GM21515 (cell line): ENCODE measurements at regions not wholly inside any gene's neighbourhood (a gene's known extent, or its start where the extent isn't known, plus 50 kb on each side); places are given as distances from the start of the nearest gene placed in this dataset.
A peak's percentile ranks its signal among the peaks of the same experiment; 100 is the strongest.
"Not testable (repeated sequence)": the region's sequence is repeated elsewhere in the genome, so short reads cannot be mapped to it uniquely, and the experiment has no call there.

Experiments
- ATAC-seq: cut with Tn5 transposase; IDR thresholded peaks from one replicate; pipeline ENCODE4 v1.9.1; 2021; ENCODE audit not compliant: unreplicated experiment

DNA sequence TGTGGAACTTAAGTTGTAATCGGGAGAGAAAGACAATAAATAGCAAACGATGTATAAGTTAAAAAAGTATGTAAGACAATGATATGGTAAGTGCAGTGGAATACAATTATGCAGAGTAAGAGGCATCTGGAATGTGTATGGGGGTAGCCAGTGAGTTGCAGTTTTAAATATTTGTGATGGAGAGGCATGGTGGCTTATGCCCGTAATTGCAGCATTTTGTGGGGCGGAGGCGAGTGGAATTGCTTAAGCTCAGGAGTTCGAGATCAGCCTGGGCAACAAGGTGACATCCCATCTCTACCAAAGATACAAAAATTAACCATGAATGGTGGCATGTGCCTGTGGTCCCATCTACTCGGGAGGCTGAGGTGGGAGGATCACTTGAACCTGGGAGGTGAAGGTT is 52.5 kb upstream of the WDFY3 start:
- no peak for ATAC-seq

DNA sequence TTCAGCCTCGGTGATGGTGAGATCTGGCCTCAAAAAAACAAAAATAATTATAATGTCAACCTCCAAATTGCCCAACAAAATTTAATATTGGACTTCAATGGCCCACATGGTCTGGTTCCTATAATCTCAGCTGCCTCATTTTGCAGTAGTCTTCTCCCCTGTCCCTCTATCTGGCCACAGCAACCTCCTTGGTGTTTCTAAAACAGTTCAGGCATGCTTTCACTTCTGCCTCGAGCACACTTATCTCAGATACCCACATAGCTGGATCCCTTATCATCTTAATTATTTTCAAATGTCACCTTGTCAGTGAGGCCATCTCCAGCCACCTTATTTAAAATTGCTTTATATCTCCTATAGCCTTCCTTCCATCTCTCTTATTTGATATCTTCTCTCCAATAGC is 52.9 kb upstream of the WDFY3 start:
- ATAC-seq, result no peak

DNA sequence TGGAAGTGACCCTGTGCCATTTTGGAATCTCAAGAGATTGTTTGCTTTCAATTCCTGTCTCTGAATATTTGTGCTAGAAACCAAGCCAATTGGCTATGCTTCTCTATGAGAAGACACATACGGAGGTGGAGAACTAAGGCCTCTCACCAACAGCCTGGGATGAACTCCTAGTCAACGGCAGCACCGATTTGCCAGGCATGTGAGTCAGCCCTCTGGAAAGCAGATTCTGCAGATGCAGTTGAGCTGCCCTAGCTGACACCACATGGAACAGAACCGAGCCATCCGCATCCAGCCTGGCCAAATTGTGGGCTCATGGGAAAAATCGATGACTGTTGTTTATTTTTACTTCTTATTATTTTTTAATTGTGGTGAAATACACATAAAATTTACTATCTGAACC is 58.2 kb upstream of the WDFY3 start:
- ATAC-seq, result no peak

DNA sequence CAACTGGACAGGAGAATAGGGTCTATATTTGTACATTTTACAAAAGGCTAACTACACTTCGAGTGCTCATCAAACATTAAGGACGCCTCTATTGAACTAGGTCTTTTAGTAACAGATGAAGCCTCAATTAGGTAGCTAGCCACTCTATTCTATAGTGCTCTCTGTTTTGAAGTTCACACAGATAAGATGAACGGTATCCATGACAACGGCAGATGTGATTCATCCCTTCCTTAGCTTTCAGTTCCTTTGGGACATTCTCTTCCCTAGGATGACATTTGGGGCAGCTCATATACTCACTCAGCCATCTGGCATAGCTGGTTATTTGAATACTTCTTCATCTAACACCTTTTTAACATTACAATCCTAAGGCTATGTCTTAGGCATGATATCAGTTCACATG is 62.4 kb upstream of the WDFY3 start:
- ATAC-seq, result no peak

DNA sequence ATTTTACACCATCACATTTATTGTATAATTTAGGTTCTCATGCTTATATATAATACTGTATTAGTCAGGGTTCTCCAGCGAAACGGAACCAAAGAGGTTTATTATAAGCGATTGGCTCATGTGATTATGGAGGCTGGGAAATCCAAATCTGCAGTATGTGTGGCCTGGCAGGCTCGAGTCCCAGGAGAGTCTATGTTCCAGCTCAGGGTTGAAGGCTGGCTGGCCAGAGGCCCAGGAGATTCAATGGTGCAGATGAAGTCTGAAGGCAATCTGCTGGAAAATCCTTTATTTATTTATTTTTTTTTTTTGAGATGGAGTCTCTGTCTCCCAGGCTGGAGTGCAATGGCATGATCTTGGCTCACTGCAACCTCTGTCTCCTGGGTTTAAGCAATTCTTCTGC is 63.0 kb upstream of the WDFY3 start:
- no peak for ATAC-seq

DNA sequence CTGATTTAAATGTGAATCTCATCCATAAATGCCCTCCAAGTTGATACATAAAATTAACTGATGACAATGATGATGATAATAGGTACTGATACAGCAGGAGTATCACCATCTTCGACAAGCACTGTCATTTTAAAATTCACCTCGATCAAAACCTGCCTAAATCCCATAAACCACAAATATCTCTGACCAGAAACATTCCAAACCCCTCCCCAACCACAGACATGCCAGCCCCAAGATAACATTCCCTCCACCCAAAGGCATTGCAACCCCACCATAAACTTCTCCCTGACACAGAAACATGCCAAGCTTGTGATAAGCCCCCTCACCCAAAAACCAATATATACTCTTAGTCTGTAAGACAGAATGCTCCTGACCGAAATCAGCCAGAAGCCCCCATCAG is 63.7 kb upstream of the WDFY3 start:
- no peak for ATAC-seq

DNA sequence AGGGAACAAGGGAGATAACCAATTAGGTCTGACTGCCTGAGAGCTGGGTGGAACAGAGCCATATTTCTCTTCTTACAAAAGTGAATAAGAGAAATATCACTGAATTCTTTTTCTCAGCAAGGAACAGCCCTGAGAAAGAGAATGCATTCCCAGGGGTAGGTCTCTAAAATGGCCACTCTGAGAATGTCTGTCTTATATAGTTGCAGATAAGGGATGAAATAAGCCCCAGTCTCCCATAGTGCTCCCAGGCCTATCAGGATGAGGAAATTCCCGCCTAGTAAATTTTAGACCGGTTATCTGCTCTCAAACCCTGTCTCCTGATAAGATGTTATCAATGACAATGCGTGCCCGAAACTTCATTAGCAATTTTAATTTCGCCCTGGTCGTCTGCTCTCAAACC is 67.3 kb upstream of the WDFY3 start:
- ATAC-seq, result not testable (repeated sequence)

DNA sequence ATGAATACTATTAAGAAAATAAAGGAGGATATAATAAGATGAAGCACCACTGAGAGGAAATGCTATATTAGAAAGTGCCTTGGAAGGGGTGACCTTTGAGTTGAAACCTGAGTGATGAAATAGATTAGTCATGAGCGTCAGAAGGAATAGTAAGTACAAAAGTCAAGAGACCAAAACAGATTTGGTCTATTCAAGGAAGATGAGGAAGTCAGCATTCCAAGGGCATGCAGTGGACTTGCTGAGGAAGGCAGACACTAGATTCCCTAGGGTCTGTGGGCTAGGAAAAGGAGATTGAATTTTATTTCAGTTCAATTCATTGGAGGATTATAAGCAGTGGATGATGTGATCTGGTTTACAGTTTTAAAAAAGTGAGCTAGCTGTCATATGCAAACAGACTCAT is 73.0 kb upstream of the WDFY3 start:
- no peak for ATAC-seq

DNA sequence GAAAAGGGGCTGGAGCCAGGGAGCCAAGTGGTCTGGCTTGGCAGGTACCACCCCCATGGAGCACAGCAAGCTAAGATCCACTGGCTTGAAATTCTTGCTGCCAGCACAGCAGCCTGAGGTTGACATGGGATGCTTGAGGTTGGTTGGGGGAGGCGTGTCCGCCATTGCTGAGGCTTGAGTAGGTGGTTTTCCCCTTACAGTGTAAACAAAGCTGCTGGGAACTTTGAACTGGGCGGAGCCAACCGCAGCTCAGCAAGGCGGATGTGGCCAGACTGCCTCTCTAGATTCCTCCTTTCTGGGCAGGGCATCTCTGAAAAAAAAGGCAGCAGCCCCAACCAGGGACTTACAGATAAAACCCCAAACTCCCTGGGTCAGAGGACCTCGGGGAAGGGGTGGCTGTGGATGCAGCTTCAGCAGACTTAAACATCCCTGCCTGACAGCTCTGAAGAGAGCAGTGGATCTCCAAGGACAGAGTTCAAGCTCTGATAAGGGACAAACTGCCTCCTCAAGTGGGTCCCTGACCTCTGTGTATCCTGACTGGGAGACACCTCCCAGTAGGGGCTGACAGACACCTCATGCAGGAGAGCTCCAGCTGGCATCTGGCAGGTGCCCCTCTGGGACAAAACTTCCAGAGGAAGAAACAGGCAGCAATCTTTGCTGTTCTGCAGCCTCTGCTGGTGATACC is 77.5 kb upstream of the WDFY3 start:
- ATAC-seq, result not testable (repeated sequence)

DNA sequence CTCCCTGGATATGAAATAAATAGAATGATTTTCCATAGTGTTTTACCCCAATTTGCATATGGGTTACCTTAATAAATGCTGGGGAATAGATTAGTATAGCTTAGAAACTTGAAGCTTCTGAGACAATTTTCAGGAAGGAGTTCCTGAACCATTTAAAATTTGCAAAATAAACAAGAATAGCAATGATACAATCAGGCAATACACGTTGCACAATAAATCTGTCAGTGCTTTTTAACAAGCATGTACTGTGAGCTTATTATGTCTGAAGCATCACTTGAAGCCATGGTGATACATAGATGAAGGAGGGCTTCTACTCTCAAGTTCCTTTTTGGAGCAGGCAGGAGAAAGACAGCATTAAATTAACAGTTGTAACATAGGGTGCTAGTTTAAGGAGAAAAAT is 84.2 kb upstream of the WDFY3 start:
- ATAC-seq, result no peak

DNA sequence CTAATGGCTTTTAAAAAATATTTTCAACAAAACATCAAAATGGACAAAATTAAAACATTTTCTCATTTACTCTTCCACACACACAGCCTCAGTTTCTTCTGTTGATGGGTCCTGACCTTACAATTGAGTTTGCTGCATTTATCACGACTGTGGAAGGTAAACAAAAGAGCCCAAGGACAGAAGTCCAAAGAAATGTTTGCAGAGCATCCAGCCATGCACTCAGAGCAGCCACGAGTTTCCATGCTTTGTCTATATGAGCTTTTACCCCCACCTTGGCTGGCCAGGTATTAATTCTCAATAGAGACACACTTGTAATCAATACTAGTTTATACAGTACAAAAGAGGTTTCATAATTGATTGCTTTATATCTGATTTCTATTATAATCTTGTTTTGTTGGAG is 85.0 kb upstream of the WDFY3 start:
- ATAC-seq, result no peak

DNA sequence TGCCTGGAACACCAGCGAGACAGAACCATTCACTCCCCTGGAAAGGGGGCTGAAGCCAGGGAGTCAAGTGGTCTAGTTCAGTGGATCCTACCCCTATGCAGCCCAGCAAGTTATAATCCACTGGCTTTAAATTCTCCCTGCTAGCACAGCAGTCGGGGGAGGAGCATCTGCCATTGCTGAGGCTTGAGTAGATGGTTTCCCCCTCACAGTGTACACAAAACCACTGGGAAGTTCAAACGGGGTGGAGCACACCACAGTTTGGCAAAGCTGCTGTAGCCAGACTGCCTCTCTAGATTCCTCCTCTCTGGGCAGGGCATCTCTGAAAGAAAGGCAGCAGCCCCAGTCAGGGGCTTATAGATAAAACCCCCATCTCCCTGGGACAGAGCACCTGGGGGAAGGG is 88.4 kb upstream of the WDFY3 start:
- ATAC-seq, result not testable (repeated sequence)

DNA sequence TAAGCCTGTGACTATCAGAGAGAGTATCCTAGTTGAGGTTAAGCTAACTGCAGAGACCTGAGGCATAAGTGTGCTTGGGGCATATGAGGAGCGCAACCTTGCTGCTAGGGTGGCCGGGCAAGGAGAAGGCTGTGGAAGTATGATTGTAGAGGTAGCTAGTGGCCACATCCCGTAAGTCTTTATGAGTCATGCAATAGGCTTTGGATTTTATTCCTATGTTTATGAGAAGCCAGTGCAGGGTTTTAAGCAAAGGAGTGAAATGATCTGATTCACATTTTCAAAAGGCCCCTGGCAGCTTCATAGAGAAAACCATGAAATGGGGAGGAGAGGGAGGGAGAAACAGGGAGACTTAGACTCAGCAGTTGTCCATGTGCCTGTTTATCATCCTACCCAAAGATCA is 92.1 kb upstream of the WDFY3 start:
- no peak for ATAC-seq

DNA sequence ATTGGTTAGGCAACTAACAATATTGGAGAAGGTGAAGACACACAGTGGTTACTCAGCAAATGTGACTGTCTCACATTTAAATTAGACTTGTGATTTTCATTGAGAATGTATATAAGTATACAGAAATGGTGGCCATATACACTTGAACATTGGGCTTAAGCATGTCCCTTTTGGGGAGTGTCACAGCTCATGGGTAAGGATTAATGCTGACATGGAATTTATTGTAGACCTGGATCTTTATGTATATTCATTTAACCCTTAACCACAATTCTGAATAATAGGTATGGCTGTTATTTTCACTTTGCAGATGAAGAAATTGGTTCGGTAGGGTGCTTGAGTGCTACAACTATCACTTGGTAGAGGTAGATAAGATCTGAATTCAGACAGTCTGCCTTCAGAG is 95.5 kb upstream of the WDFY3 start:
- ATAC-seq, result no peak

DNA sequence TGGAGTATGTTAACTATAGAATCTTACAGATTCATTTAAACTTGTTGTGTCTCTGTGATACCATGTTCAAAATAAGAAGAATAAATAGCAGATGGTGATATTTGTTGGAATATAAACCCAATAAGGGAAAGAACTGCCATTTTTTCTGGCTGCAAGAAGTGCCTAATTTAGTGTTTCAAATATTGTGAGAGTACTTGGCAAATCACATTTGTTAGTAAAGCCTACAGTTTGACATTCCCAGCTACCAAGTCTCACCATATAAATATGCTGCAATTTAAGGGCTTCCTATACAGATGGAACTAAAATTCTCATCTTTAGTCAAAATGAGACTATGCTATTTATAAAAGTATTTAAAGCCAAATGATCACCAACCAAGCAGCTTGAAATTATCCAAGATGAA is 96.0 kb upstream of the WDFY3 start:
- ATAC-seq, result no peak

DNA sequence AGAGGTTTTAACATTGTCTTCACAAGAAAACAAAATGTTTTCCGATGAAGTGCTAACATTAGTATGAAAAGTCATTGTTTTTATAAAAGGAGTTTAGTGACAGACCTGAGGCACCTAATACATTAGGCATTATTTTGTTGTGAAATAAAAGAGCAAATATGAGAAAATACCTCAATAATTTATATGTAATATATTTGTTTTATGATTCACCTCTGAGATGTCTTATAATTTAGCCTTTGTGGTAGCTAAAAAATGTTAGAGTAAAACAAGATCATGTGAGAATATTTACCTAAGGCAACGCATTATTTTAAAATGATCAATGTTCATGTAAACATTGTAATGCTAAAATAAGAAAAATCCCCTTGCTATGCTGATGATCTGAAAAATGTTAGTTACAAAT is 100.9 kb upstream of the WDFY3 start:
- no peak for ATAC-seq

DNA sequence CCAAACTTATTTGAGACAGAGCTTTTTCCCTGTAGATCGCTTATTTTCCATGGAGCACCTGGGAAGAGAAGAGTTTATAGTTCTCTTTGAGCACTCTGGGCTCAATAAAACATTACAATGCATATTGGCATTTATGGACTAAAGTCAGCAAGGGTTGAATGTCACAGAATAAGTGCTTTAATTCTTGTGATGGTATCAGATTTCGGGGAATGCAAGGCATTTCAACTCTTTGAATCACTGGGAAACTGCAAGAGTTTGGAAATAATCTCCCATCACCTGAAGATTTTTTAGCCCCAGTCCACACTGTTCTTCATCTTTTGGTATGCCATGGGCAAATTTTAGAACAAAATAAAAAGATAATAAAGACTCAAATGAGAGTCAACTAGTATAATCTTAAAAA is 111.5 kb upstream of the WDFY3 start:
- ATAC-seq, result no peak

DNA sequence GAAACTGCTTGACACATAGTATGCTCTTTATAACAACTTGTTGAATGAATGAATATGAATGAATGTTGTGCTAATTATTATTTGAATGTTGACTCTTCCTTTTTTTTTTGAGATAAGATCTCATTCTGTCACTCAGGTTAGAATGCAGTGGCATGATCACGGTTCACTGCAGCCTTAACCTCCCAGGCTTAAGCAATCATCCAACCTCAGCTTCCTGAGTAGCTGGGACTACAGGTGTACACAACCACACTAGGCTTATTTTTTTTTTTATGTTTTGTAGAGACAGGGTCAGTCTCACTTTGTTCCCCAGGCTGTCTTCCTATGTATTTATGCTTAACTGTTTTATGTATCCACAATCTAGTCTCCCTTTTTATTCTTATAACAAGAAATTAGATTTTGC is 114.7 kb upstream of the WDFY3 start:
- ATAC-seq, result no peak

DNA sequence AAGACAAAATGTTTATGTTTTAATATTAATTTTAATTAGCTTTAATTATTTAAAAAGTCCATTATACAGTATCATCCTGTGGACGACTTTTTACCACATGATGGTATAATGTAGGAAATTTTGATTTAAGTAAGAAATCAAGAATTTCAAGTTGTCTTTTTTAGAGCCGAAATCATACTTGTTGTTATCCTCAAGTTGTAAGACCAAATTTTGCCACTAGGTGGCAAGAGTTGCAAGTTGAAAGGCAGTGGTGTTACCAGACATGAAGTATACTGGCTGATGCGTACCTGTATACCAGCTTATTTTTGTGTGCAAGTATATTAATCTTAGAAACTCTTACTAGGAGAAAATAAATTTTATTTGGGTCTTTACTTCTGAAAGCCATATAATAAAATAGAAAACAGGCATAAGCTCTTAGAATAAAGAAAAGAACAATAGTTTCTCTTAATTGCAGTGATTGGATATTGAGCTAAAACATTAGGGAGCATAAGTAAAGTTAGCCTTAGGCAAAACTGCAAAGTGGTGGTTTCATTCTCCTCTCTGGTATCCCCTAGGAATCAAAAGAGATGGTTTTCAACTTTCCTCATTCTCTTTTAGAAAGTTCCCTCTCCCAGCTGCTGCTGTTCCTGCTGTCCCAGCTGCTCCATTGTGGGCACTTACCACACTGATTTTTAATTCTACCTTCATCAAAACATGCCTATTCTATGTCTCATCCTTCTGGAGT is 118.0 kb upstream of the WDFY3 start:
- ATAC-seq, result peak; percentile 93

DNA sequence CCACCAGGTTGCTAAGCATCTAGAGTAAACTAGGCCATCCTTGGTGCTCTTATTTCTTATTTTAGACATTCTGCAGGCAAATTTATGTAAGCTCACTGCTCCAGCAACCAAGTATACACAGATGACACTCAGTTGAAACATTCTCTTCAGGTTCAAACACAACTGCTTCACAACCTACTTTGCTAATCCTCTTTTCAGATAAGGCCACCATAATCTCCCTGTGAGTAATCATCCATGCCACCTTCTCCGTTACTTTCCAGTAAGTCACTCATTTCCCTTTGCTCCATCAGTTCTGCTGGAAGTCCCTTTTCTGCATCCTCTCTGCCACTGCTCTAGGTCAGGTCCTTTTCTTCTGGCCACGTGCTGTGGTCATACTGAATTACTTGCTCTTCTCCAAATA is 120.2 kb upstream of the WDFY3 start:
- ATAC-seq, result no peak

DNA sequence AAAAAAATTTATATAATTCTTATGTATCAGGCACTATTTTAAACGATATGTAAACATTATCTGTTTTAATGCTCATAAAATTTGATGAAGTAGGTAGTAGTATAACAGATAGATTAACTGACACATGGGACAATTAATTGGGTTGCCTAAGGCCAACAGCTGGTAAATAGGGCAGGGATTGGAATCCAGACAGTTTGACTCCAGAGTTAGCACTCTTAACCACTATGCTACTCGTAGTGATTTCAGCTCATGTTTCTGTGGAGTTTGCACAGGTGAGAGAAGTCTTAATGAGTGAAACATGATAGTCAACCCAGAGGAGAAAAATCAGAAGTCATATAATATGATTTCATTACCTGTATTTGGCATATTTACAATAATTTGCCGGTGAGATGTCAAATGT is 126.0 kb upstream of the WDFY3 start:
- ATAC-seq, result no peak

DNA sequence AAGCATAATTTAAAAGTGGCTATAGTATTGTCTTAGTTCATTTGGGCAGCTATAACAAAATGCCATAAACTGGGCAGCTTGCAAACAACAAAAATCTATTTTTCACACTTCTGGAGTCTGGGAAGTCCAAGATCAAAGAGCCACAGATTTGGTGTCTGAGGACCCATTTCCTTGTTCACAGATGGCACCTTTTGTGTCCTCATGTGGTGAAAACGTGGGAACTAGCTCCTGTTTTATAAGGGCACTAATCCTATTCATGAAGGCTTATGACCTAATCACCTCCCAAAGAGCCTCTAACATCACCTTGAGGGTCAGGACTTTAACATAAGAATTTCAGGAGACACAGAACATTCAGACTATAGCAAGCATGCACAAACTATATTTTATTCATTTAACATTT is 126.5 kb upstream of the WDFY3 start:
- ATAC-seq, result no peak

DNA sequence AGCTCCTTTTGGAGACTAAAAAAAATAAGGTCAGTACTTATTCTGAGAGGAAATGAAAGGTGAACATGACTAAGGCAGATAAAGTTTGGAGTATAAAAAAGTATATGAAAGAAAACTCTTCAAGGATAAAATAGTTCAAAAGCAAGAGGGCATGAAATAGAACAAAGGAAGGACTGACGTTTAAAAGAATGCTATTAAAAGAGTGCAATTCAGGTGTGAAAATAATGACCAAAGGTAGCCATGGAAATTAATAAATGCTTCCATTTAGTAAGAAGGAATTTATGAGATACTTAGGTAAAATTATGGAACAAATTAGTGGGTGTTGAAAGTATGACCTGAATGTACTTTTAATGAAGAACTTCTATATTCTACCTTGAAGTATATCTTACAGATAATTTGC is 128.2 kb upstream of the WDFY3 start:
- no peak for ATAC-seq
